MCF 10A (cell line): ENCODE measurements at regions not wholly inside any gene's neighbourhood (a gene's known extent, or its start where the extent isn't known, plus 50 kb on each side); places are given as distances from the start of the nearest gene placed in this dataset.
A peak's percentile ranks its signal among the peaks of the same experiment; 100 is the strongest.

ENCODE experiments used
- BruUV-seq: library from RNA; stranded (reverse); fragments of 400-500 nt; replicated peaks from 2 replicates; lab custom pipeline; 2021; lab: Mats Ljungman, UMichigan
- CTCF ChIA-PET: fragments of 300-600 bp; sonication (Branson Sonifier 250); formaldehyde crosslinking; extraction: SDS; loops from one replicate; lab custom pipeline; 2021; ENCODE audit warnings: antibody characterized with exemption, inconsistent platforms; lab: Yijun Ruan, JAX
- POLR2A ChIA-PET: fragments of 300-600, 350-650 bp; sonication (Branson Sonifier 250); formaldehyde crosslinking; extraction: SDS; loops from one replicate; lab custom pipeline; 2020; ENCODE audit warnings: antibody characterized with exemption, inconsistent platforms; lab: Yijun Ruan, JAX
- DNase-seq: peaks from one replicate; pipeline ENCODE4 v3.0.0-alpha.2; 2018; ENCODE audit not compliant: unreplicated experiment
- H3K27ac Mint-ChIP-seq: one replicate; pipeline ENCODE4 v1.8.0; 2022; ENCODE audit warnings: mild to moderate bottlenecking, low read depth, mixed read lengths; ENCODE audit not compliant: unreplicated experiment
- H3K27me3 Mint-ChIP-seq: one replicate; pipeline ENCODE4 v1.8.0; 2022; ENCODE audit warnings: mixed read lengths; ENCODE audit not compliant: insufficient read depth, unreplicated experiment
- H3K36me3 Mint-ChIP-seq: one replicate; pipeline ENCODE4 v1.8.0; 2022; ENCODE audit warnings: mild to moderate bottlenecking, moderate library complexity, mixed read lengths; ENCODE audit not compliant: insufficient read depth, unreplicated experiment
- H3K4me1 Mint-ChIP-seq: one replicate; pipeline ENCODE4 v1.8.0; 2022; ENCODE audit warnings: mixed read lengths; ENCODE audit not compliant: insufficient read depth, unreplicated experiment
- H3K4me3 Mint-ChIP-seq: one replicate; pipeline ENCODE4 v1.8.0; 2022; ENCODE audit warnings: mild to moderate bottlenecking, moderate library complexity, mixed read lengths; ENCODE audit not compliant: unreplicated experiment
- H3K9me3 Mint-ChIP-seq: one replicate; pipeline ENCODE4 v1.8.0; 2022; ENCODE audit warnings: mixed read lengths; ENCODE audit not compliant: unreplicated experiment
- CTCF ChIP-seq: fragments of 200-600 bp; IDR thresholded peaks from one replicate; pipeline ENCODE4 v1.8.0; 2022; ENCODE audit warnings: antibody characterized with exemption, mild to moderate bottlenecking; ENCODE audit not compliant: unreplicated experiment
- intact Hi-C: fragments of 100-400 bp; cut with micrococcal nuclease; formaldehyde crosslinking; loops from 2 replicates; pipeline ENCODE4 v1.14.1; 2022

DNA sequence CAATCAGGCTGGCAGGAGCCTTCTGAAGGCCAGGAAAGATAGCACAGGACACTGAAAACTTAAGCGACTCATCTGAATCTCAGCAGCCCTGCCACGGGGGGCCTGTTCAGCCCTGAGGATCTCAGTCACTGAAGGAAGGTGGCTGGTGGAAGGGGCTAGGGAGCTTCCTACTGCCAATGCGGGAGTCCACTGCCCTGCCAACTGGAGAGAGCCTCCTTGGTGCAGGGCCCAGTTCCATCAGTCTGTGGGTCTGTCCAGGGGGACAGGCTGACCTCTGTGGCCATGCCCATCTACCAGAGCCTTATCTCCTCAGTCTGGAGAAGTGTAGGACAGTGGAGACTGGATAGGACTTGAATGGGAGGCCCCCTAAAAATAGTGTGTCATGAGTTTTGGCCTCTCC, 1851.6 kb downstream of the TP53TG3F start:
- BruUV-seq = no TSS peak
- TF ChIP-seq CTCF = no peak
- H3K27ac Mint-ChIP-seq = no peak overlapping the region
- no peak overlapping the region for H3K4me3 Mint-ChIP-seq
- no peaks in the 10 kb centered on the region for H3K36me3 Mint-ChIP-seq
- DNase-seq = no peak
- intact Hi-C loops = no loop called here
- ChIA-PET CTCF (no interaction called here), POLR2A (no interaction called here)
- no peaks in the 10 kb centered on the region for H3K27me3 Mint-ChIP-seq
- no peaks in the 10 kb centered on the region for H3K9me3 Mint-ChIP-seq
- peaks cover 19% of the 10 kb centered on the region for H3K4me1 Mint-ChIP-seq

DNA sequence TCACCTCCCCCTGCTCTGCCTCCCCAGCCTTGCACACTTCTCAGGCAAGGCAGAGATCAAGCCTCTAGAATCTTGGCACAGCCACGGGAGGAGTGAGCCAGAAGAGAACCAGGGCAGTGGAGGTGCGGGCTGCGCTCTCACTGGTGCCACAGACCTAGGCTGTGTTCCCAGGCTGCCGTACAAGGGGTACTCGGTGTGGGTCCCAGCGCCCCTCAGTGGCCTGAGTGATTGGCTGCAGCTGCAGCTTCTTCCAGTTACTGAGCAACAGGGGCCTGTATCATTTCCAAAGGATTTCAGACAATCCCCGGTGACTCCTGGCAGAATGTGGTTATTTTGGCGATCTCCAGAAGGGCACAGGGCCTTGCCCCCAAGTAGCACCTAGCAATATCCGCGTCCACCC, 1852.1 kb downstream of the TP53TG3F start:
- Mint-ChIP-seq H3K27ac (no peak overlapping the region), H3K4me1 (peaks cover 15% of the 10 kb centered on the region), H3K36me3 (no peaks in the 10 kb centered on the region), H3K4me3 (no peak overlapping the region), H3K27me3 (no peaks in the 10 kb centered on the region), H3K9me3 (no peaks in the 10 kb centered on the region)
- ChIA-PET POLR2A (no interaction called here), CTCF (no interaction called here)
- intact Hi-C loops = no loop called here
- no TSS peak for BruUV-seq
- no peak for TF ChIP-seq CTCF
- no peak for DNase-seq

DNA sequence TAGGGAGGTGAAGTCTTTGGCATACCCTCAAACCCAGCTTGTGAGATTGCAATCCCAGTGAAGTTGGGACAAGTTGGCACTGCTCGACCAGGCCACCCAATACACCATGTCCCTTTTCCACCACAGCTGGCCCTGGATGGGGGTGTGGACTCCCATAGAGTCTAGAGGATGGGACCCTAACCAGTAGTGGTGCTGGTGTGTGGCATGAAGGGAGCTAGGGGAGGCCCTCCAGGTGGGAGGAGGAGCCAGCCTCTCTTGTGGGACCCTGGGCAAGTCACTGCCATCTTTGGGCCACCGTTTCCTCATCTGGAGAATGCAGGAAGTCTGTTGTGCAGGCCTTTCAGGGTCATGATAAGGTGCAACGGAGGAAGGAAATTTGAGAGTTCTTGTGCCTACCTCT, 1854.9 kb downstream of the TP53TG3F start:
- no peaks in the 10 kb centered on the region for H3K9me3 Mint-ChIP-seq
- H3K36me3 Mint-ChIP-seq = no peaks in the 10 kb centered on the region
- CTCF ChIA-PET = no interaction called here
- POLR2A ChIA-PET = no interaction called here
- H3K27ac Mint-ChIP-seq = no peak overlapping the region
- H3K4me1 Mint-ChIP-seq = no peaks in the 10 kb centered on the region
- no peak overlapping the region for H3K4me3 Mint-ChIP-seq
- BruUV-seq = no TSS peak
- no peak for DNase-seq
- intact Hi-C loops = no loop called here
- no peak for TF ChIP-seq CTCF
- no peaks in the 10 kb centered on the region for H3K27me3 Mint-ChIP-seq

DNA sequence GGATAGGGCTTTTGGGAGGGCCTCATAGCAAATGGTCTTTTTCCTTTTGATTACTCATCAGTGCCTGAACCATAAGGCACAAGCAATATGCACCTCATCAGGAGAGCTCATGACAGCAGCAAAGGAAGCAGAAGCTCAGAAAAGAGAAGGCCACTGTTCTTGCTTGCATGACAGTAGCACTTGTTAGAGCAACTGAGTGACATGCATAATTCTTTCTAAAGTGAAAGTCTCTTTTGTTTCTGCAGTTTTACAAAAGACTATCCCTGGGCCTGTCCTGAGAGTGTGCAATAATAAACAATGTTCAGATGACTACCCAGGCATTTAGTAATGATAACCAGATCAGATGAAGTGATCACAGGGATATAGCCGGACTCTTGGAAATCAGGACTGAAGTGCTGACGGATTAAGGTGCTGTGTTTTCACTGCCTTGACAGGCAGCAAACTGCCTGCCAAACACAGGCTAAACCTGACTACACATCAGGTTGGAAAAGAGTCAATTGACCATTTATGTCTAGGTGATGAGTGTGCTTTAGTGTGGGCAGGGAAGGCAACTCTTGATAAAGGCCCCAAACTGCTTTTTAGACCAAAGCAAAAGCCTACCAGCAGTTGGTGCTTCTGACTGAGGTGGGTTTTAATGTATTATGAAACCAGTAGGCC, 1860.3 kb downstream of the TP53TG3F start:
- intact Hi-C loops = no loop called here
- H3K4me1 Mint-ChIP-seq = no peaks in the 10 kb centered on the region
- no peak for TF ChIP-seq CTCF
- ChIA-PET POLR2A (interaction anchor here (0.7 kb wide), 2 partner anchors 82 to 210 kb away, joined by 3 to 5 read pairs; no protein-coding TSS in a partner anchor), CTCF (no interaction called here)
- BruUV-seq = no TSS peak
- H3K27ac Mint-ChIP-seq = peak overlapping the region; percentile 18
- no peak overlapping the region for H3K4me3 Mint-ChIP-seq
- no peaks in the 10 kb centered on the region for H3K27me3 Mint-ChIP-seq
- H3K9me3 Mint-ChIP-seq = no peaks in the 10 kb centered on the region
- no peaks in the 10 kb centered on the region for H3K36me3 Mint-ChIP-seq
- no peak for DNase-seq
